ENCODE measurements at regions not wholly inside any gene's neighbourhood (a gene's known extent, or its start where the extent isn't known, plus 50 kb on each side); places are given as distances from the start of the nearest gene placed in this dataset.

DNA sequence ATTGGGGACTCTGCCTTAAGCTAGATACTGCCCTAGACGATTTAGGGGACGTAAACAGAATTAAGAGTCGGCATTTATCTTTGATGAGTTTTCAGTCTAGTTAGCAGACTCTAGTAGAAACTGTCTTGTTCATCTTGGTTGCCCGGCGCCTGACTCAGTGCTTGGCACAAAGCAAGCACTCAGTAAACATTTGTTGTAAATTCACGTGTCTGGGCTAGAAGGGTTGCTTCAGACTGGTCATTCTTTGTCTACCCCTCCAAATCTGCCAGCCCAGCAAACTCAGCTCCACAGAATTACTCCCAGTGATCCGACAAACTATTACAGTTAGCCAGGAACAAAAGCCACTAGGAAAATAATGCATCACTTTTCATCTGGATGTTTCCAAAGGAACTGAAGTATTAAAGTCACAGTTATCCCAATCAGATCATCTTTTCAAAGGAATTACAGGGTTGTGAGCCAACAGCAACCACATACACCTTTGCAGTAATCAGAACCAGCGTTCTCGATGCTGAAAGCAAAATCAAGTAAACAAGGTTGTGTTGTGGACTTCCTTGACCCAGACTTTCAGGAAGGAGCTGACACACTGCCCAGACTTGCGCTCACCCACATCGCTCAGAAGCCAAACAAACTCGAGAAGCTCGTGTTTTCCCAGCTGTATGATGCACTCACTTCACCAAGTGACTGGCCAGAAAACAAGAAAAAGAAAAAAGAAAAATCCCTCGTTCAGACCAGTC, 66.5 kb upstream of the GADD45A start:
- no peak for DNase-seq

DNA sequence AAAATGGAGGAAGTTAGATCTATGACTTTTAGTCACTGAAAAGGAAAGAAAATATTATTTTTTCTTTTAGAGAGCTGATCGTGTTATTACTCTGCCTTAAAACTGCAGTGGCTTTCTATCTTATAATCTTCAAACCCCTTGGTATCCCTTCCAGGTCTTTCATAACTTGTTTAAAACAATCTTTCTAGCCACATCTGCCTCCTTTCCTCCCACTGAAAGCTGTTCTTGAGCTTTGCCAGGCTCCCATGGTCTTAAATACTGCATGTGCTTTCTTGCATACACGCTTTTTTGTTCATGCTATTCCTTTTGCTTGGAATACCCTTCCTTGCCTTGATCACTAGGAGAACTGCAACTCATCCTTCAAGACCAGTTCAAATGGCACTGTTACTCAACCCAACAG, 65.9 kb upstream of the GADD45A start:
- no peak for DNase-seq

DNA sequence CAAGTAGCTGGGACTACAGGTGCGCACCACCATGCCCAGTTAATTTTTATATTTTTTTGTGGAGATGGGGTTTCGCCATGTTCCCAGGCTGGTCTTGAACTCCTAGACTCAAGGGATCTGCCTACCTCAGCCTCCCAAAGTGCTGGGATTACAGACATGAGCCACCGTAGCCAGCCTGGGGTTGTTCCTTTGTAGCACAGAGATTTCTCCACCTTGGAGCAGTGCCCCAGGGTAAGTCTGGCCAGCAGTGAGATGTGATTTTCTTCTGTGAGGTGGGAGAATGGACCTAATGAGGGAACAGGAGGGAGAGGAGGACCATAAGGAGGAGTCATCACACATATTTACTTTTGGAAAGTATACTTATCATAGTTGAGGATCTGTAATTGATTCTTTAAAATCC, 61.1 kb upstream of the GADD45A start:
- no peak for DNase-seq

DNA sequence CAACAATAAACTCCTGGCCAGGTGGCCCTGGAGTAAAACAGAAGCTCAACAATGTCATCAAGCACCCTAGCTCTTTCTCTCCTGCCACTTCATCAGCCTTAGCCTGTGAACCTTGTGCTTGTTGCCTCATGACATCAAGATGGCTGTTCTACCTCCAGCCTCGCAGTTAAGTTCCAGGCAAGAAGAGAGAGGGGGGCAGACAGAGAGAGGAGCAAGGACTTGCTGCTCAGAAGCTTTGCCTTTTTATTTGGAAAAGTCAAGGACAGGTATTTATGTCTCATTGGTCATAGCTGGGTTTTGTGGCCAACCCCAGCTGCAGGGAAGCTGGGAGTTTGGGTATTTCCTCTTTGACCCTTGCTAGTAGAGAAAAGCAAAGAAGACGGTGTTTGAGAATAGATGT, 60.3 kb upstream of the GADD45A start:
- DNase-seq: no peak

DNA sequence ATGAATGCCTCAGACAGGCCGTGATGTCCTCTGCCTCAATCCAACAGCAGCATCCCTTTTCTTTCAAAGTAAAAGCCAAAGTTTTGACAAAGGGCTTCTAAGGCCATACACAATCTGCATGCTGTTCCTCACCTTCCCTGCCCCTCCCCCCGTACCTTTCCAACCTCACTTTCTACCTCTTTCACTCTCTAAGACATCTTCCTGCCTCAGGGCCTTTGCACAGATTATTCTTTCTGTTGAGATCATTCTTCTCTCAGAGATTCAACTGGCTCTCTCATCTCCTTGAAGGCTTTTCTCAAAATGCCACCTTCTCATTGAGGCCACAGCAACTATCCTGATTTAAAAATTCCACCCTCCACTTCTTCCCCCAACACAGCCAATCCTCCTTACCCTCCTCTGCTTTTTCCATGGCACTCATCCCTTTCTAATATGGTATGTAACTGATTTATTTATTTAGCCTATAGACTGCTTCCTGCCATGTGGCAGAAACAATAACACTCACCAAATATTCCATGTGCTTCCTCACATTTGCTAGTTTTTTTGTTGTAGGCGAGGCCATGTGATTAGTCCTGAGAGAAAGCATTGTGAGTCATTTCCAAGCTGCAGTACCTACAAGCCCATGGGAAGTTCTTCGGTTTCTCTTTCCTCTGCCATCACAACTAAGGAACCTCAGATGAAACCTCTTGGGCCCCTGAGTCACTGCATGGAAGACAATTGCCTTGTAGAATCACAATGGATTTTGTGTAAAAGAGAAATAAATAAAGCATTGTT, 58.7 kb upstream of the GADD45A start:
- no peak for DNase-seq

DNA sequence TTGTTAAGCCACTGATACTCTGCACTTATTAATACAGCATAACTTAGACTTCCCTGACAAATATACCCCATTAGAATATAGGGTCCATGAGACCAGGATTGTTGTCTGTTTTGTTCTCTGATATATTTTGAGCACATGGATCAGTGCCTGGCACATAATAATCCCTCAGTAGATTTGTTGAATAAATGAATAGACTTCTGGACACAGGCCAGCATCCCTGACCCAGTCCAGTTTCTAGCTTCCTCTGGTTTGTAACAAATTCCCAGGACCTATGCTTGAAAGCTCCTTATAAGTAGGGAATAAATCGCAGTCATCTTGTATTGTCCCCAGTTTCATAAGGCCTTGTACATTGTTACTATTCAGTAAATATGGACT, 58.2 kb upstream of the GADD45A start:
- DNase-seq: no peak

DNA sequence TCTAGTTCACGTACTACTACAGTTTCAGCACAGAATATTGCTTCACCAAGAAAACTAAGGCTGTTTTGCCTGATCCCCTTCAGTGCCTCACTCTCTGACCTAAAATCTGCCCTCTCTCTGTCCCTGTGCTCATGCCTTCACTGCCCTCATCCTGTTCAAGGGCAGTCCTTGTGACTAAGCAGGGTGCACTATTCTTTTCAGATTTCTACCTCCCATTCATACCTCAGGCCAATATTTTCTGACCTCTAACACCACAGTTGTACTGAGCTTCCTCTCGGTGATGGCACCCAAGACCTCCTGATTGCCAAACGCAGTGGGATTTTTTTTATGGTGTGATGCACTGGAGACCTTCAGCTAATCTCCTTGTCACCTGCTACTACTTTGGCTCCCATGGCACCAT, 57.7 kb upstream of the GADD45A start:
- no peak for DNase-seq

DNA sequence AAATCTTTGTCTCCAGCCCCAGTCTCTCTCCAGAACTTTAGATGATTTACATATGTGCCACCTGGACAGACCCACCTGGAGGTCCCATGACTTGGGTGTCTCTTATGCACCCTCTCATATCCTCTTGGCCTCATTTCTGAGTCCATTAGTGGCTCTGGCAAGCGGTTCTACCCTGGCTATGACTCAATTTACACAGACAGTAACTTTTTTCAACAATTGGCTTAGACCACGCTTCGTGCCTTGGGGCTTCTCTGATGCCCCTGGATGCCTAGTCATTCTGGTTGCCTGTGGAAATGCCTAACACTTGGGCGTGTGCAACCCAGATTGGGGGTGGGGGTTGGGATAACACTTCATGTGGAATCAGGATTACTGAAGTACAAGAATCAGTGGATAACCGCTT, 57.1 kb upstream of the GADD45A start:
- no peak for DNase-seq

DNA sequence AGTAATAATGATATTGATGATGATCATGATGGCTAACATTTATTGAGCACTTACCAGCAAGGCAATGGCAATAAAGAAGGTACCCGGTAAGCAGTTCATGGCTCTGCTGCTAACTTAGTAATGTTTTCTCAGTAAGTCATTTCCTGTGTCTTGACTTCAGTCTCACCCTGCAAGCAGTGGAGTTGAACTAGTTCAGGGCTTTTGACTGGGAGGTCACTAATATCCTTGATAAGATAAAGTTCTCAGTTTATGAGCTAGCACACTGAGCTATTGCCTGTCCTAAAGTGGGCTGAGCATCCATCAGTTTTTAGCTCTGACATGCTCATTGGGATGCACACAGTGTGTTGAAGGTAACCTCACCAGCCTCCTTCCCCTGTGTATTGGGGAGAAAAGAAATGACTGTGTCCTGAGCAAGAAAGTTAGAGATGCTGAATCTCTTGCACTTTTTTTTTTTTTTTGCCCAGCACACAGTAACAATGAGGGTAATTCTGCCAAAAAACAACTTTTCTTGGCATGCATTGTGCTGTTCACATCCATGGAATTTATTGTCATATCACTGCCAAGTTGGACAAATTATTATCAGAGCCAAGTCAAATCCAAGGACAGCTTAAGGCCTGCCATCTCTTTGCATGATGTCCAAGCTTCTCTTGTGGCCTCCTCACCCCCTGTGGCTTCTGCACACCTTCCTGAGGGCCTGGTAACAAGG, 55.5 kb upstream of the GADD45A start:
- DNase-seq: no peak

DNA sequence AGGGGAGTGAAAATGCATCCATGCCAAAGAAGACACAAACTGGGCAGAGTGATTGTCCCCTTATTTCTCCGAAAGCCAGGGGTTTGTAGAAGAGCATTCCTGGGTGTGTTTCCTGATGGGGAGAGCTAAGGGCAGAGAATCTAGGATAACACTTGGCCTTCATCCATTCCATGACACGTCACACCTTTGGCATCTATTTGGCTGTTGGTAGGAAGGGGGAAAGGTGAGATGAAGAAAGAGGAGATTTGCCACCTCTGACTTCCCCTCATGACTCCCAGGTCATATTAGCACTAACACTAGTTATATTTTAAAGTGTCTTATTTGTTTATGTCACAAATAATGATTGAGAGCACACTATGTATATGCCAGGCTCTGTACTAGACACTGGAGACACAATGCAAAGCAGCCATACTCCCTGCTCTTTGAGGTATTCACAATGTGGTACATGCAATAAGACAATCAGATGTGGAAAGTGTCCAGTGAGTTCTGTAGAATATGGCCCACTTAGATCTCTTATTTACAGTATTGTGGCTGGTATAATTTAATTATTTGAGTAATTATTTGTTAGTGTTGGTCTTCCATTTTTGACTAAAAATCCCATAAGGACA, 54.5 kb upstream of the GADD45A start:
- DNase-seq: no peak

DNA sequence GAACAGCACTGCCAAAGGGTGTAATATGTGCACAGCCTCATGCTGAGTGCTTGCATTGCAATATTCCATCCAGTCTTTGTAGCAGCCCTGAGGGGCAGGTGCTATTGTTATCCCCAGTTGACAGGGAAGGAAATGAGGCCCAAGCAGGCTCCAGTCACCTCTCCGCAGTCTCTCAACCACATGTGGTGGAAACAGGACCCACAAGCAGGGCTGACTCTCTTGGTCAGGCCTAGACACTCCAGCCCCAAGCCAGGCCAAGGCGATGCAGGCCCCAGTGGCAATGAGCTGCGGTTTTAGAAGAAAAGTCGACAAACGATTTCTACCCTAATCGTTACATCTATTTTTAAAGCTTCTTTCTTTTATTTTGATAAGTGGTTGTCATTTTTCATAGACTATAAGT, 52.6 kb upstream of the GADD45A start:
- DNase-seq: no peak

DNA sequence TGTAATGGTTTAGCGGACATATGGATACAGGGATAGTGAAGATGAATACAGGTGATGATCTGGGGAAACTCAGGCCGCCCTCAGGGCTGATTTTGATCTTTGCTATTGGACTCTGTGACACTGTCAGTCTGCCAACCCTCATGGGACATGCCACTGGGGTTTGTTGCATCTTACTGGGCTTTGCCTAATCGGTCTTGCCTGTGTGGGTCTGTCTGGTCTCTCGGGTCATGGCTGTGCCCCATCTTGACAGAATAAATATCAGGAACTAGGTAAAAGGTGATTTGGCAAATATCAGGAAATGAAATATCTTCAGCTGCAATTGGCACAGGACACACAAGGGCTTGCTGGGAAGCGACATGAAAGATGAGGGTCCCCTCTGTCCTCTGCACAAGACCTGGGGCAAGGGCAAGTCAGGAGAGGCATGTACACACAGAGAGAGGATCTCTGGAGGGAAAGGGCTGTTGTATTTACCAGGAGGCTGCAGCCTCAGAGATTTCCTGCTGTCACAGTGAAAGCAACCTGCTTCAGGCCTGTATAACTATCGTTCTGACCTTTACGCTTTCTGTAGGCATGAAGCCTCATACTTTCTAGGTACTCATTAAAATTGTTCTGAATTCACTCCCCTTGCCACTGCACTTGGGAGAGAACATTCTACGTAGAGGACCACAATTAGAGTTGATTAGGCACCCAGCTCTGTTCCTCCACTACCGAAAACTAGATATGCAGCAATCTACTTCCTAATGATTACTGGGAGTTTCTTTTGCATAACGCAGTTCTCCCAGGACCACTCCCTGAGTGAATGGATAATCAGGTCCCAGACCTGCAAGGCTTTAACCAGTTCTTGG, 52.0 kb upstream of the GADD45A start:
- no peak for DNase-seq

DNA sequence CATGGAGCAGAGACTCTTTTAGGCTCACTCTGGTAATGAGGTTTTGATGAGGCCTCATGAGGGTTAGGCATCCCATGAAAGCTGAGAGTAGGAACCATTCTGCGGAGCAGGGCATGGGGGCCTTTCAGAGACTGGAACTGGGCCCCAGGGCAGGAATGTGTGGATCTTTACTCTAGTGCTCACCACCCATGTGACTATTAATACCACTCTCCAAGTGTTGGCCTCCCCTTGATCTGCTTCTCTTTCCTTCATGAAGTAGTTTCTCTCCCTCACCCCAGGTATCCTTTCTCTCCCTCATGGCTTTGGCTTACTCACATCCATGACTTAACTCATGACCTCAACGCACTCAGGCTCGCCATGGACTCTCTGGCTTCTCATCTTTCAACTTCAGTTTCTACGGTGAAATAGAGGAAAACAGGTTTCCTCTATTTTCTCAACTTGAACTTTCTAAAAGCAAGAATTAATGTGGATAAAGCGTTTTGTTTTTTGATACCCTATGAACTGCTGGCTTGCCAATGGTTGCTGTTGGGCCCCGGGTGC, 50.5 kb upstream of the GADD45A start:
- no peak for DNase-seq

DNA sequence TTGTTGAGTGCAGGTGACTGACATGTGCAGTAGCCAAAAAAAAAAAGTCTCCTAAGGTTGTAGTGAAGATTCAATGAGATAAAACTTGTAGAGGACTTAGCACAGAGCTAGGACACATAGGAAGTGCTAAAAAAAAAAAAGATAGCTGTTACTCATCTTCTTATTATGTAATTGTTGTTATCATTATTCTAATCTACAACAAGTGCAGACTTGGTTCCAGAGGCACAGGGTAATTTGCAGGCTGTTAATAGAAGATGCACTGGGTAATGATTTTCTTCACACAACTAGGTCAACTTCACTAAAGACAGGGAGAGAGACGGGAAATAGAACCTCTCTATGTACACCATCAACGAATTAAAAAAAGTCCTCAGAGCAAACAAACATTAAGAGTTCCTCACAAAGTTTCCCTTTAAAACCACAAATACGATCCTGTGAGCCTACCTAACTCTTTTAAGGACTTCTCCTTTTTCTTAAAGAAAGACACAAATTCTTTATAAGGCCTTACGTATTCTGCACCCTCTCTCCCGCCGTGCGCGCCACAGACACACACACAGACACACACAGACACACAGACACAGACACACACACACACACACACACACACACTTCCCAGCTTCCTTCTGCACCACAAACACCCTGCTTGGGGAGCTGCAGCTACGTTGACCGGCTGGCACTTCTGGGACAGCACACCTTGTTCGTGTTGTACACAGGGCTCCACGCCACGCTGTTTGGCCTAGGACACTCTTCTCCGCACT, 49.8 kb upstream of the GADD45A start:
- DNase-seq: no peak

Data from activated T-cell treated with anti-CD3 and anti-CD28 coated beads for 4 hours (primary cell).